LNCaP clone FGC (cell line): ENCODE measurements at regions not wholly inside any gene's neighbourhood (a gene's known extent, or its start where the extent isn't known, plus 50 kb on each side); places are given as distances from the start of the nearest gene placed in this dataset.

Experiments used
- DNase-seq: peaks from one replicate; pipeline ENCODE4 v3.0.0-alpha.2; 2011; ENCODE audit warnings: low read depth
- H3K4me3 ChIP-seq: 2 replicates; pipeline ENCODE4 v1.5.1; 2011; ENCODE audit warnings: mild to moderate bottlenecking, low read depth, low read length, control low read depth
- CTCF ChIP-seq: IDR thresholded peaks from 2 replicates; pipeline ENCODE4 v1.5.1; 2012; ENCODE audit warnings: mild to moderate bottlenecking; ENCODE audit not compliant: control insufficient read depth, insufficient read depth; ENCODE audit errors: extremely low read depth

GRCh38 chr7:136205956-136206355 lies 228.8 kb upstream of the MTPN start:
- H3K4me3 ChIP-seq, result no peak overlapping the region
- TF ChIP-seq CTCF, result no peak
- no peak for DNase-seq

GRCh38 chr7:136198168-136198567 lies 221.0 kb upstream of the MTPN start:
- TF ChIP-seq CTCF, result no peak
- no peak overlapping the region for H3K4me3 ChIP-seq
- no peak for DNase-seq

- TF ChIP-seq CTCF, result no peak
- DNase-seq, result no peak
- no peak overlapping the region for H3K4me3 ChIP-seq
Measured at GRCh38 chr7:136194878-136195277, 217.7 kb upstream of the MTPN start.

- no peak for TF ChIP-seq CTCF
- no peak for DNase-seq
- H3K4me3 ChIP-seq, result no peak overlapping the region
Measured at GRCh38 chr7:136193940-136194339, 216.8 kb upstream of the MTPN start.

- DNase-seq, result no peak
- peak; percentile 11; the same call in 1 of the 2 replicates for TF ChIP-seq CTCF
Measured at GRCh38 chr7:136189506-136189998, 212.4 kb upstream of the MTPN start.

GRCh38 chr7:136186281-136186680 lies 209.1 kb upstream of the MTPN start:
- H3K4me3 ChIP-seq, result no peak overlapping the region
- DNase-seq, result no peak
- TF ChIP-seq CTCF, result no peak

More at GRCh38 chr7:136189506-136189998, 212.4 kb upstream of the MTPN start:
- H3K4me3 ChIP-seq, result no peak overlapping the region

GRCh38 chr7:136184719-136185118 lies 207.6 kb upstream of the MTPN start:
- TF ChIP-seq CTCF, result no peak
- DNase-seq, result peak; percentile 59
- no peak overlapping the region for H3K4me3 ChIP-seq
